ENCODE measurements at regions not wholly inside any gene's neighbourhood (a gene's known extent, or its start where the extent isn't known, plus 50 kb on each side); places are given as distances from the start of the nearest gene placed in this dataset.

GRCh38 chr17:33434841-33435240 is 141.7 kb upstream of the ASIC2 start:
- ATAC-seq (ENCODE audit: low read depth in 2 of 2): no peak
- H3K9me3 Mint-ChIP-seq: peaks cover 0 to 9% (median 3%) of the 10 kb centered on the region in 7 donors
- DNase-seq: no peak
- H3K4me3 Mint-ChIP-seq: no peak overlapping the region
- peaks cover 0 to 4% (median 0%) of the 10 kb centered on the region in 3 donors for H3K27me3 Mint-ChIP-seq
- H3K27ac Mint-ChIP-seq: no peak overlapping the region
- no peaks in the 10 kb centered on the region for H3K4me1 Mint-ChIP-seq
- no peaks in the 10 kb centered on the region for H3K36me3 Mint-ChIP-seq

DNA sequence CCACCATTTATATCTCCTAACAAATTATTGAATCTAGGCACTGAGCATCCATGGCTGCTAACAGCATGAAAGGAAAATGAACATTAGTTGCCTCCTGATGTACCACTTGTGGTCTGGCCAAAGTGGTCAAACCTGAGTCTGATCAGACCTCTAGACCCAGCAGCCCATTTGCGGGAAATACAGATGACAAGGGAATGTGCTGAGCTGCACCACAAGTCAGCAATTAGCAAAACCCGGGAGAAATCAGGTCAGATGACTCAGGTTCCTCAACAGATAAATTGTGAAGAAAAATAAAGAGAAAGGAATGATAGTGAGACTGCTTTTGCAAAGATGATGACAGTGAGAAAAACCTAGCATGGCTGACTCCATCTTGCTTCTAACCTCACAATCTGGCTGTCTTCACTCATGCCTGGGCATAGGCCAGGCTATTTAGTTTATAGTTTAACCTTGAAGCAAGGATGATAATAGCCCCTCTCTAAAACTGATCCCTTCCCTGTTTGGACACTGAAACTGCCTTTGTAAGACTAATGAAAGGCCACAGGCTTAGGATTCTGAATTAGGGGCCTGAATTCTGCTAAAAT is 142.7 kb upstream of the ASIC2 start:
- Mint-ChIP-seq H3K9me3 (peaks cover 0 to 9% (median 3%) of the 10 kb centered on the region in 7 donors), H3K4me1 (no peaks in the 10 kb centered on the region), H3K36me3 (no peaks in the 10 kb centered on the region), H3K27me3 (peaks cover 0 to 4% (median 0%) of the 10 kb centered on the region in 3 donors), H3K27ac (no peak overlapping the region), H3K4me3 (no peak overlapping the region)
- DNase-seq (no peak), ATAC-seq (ENCODE audit: low read depth in 2 of 2) (no peak)

- Mint-ChIP-seq H3K36me3 (no peaks in the 10 kb centered on the region), H3K4me3 (no peak overlapping the region), H3K4me1 (no peaks in the 10 kb centered on the region), H3K27me3 (peaks cover 0 to 4% (median 0%) of the 10 kb centered on the region in 3 donors), H3K27ac (no peak overlapping the region), H3K9me3 (peaks cover under 1 to 9% (median 3%) of the 10 kb centered on the region in 7 donors)
- ATAC-seq (ENCODE audit: low read depth in 2 of 2) (no peak), DNase-seq (no peak)
Observed at GRCh38 chr17:33436321-33436720, 143.2 kb upstream of the ASIC2 start.

- no peak for DNase-seq
- H3K4me3 Mint-ChIP-seq: no peak overlapping the region
- no peaks in the 10 kb centered on the region for H3K4me1 Mint-ChIP-seq
- H3K9me3 Mint-ChIP-seq: peaks cover 2 to 18% (median 4%) of the 10 kb centered on the region in 7 donors
- no peak overlapping the region for H3K27ac Mint-ChIP-seq
- H3K27me3 Mint-ChIP-seq: peaks cover 0 to 1% (median 0%) of the 10 kb centered on the region in 3 donors
- no peak for ATAC-seq (ENCODE audit: low read depth in 2 of 2)
- H3K36me3 Mint-ChIP-seq: peaks cover 0 to 2% of the 10 kb centered on the region in 2 donors
Observed at GRCh38 chr17:33438139-33438538, 145.0 kb upstream of the ASIC2 start.

DNA sequence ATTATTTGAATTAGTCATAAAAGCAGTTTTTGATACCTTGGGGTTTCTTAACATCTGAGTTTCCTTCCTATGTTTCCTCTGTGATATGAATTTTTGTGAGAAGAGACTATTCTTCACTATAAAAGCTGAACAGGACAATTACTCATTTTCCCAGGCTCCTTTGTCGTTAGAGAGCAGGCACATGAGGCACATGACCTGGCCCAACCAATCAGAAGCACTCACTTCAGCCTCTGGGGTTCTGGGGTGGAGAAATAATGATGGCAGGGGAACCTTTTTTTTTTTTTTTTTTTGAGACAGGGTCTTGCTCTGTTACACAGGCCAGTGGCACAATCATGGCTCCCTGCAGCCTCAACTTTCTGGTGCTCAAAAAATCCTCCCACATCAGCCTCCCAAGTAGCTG is 145.5 kb upstream of the ASIC2 start:
- Mint-ChIP-seq H3K27ac (no peak overlapping the region), H3K4me1 (no peaks in the 10 kb centered on the region), H3K27me3 (no peaks in the 10 kb centered on the region), H3K4me3 (no peak overlapping the region), H3K36me3 (peaks cover 0 to 3% of the 10 kb centered on the region in 2 donors), H3K9me3 (peaks cover 2 to 20% (median 4%) of the 10 kb centered on the region in 7 donors)
- ATAC-seq (ENCODE audit: low read depth in 2 of 2) (no peak), DNase-seq (no peak)

DNA sequence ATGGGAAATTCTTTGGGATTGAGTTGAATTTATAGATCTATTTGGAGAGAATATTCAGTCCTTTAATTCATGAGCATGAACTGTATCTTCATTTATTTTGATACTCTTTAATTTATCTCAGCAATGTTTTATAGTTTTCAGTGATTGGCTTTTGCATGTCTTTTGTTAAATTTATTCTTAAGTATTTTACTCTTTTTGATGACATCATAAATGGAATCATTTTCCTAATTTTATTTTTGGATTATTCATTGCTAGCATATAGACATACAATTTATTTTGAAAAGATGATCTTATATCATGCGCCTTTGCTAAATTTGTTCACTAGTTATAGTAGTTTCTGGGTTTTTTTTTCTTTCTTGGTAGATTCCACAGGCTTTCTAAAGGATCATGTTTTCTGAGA is 149.2 kb upstream of the ASIC2 start:
- Mint-ChIP-seq H3K4me1 (no peaks in the 10 kb centered on the region), H3K27ac (no peak overlapping the region), H3K27me3 (peaks cover 0 to 7% (median 3%) of the 10 kb centered on the region in 3 donors), H3K36me3 (peaks cover 0 to 3% of the 10 kb centered on the region in 2 donors), H3K9me3 (peaks cover 0 to 20% (median 5%) of the 10 kb centered on the region in 7 donors), H3K4me3 (no peak overlapping the region)
- ATAC-seq (ENCODE audit: low read depth in 2 of 2): no peak
- no peak for DNase-seq

- Mint-ChIP-seq H3K4me1 (no peaks in the 10 kb centered on the region), H3K36me3 (peaks cover 0 to 6% of the 10 kb centered on the region in 2 donors), H3K27me3 (peaks cover 0 to 7% (median 5%) of the 10 kb centered on the region in 3 donors), H3K9me3 (peaks cover 0 to 34% (median 6%) of the 10 kb centered on the region in 7 donors), H3K27ac (no peak overlapping the region), H3K4me3 (no peak overlapping the region)
- no peak for DNase-seq
- ATAC-seq (ENCODE audit: low read depth in 2 of 2): no peak
Observed at GRCh38 chr17:33444731-33445130, 151.6 kb upstream of the ASIC2 start.

GRCh38 chr17:33447090-33447489 is 154.0 kb upstream of the ASIC2 start:
- peaks cover 0 to 10% (median 7%) of the 10 kb centered on the region in 3 donors for H3K27me3 Mint-ChIP-seq

GRCh38 chr17:33451221-33451620 is 158.1 kb upstream of the ASIC2 start:
- peaks cover 2 to 13% (median 6%) of the 10 kb centered on the region in 7 donors for H3K9me3 Mint-ChIP-seq
- H3K27ac Mint-ChIP-seq: no peak overlapping the region
- H3K4me1 Mint-ChIP-seq: no peaks in the 10 kb centered on the region
- no peak for ATAC-seq (ENCODE audit: low read depth in 2 of 2)
- peaks cover 0 to 3% of the 10 kb centered on the region in 2 donors for H3K36me3 Mint-ChIP-seq
- no peak for DNase-seq
- no peak overlapping the region for H3K4me3 Mint-ChIP-seq
- peaks cover 0 to 11% (median 10%) of the 10 kb centered on the region in 3 donors for H3K27me3 Mint-ChIP-seq

More at GRCh38 chr17:33447090-33447489, 154.0 kb upstream of the ASIC2 start:
- Mint-ChIP-seq H3K36me3 (peaks cover 0 to 6% of the 10 kb centered on the region in 2 donors), H3K27ac (peak overlapping the region in 1 of 6 donors; percentile 2), H3K4me1 (no peaks in the 10 kb centered on the region), H3K9me3 (peaks cover 0 to 26% (median 9%) of the 10 kb centered on the region in 7 donors), H3K4me3 (no peak overlapping the region)
- DNase-seq (no peak), ATAC-seq (ENCODE audit: low read depth in 2 of 2) (no peak)

GRCh38 chr17:33457477-33457876 is 164.4 kb upstream of the ASIC2 start:
- Mint-ChIP-seq H3K36me3 (no peaks in the 10 kb centered on the region), H3K9me3 (peaks cover 0 to 11% (median 4%) of the 10 kb centered on the region in 7 donors), H3K4me3 (no peak overlapping the region), H3K4me1 (no peaks in the 10 kb centered on the region), H3K27me3 (peaks cover 10 to 28% (median 11%) of the 10 kb centered on the region in 3 donors), H3K27ac (no peak overlapping the region)
- ATAC-seq (ENCODE audit: low read depth in 2 of 2) (no peak), DNase-seq (no peak)

DNA sequence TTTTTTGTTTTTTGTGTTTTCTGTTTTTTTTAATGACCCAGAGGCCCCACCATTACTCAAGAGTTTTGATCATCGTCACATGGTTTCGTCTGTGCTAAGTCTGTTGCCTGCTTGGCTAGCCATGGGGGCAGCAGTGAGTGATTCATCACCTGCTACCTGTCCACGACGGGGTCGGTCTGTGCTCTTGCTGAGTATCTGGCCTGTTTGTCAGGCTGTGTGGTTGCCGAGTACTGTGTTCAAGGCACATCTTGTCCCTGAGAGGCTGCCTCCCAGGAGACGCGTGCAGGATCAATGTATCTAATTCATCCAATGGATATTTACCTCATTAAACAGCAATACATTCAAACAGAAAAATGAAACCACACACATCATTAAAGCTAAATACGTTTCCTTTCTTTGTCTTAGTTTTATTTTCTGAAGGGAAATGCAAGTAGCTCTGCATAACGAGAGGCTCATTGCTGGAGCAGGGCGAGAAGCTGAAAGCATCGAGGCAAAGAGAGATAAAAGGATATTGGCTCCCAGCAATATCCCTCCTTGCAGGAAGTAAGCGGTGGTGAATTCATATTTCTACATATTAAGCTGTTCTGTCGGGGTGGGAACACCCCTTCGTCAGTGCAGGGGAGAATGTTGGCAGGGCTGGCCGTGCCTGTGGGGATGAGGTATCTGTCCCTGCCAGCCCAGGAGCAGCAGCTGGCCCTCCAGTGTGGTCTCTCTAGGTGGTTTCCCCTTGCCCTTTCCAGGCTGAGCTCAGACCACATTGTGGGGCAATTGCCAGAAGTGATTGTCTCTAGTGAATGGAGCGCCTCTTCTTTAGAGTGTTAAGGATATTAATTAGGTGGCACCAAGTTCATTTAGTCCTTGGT is 166.2 kb upstream of the ASIC2 start:
- Mint-ChIP-seq H3K4me1 (no peaks in the 10 kb centered on the region), H3K27ac (no peak overlapping the region), H3K36me3 (no peaks in the 10 kb centered on the region), H3K9me3 (peaks cover 0 to 11% (median 4%) of the 10 kb centered on the region in 7 donors), H3K4me3 (no peak overlapping the region), H3K27me3 (peaks cover 10 to 22% (median 11%) of the 10 kb centered on the region in 3 donors)
- no peak for DNase-seq
- ATAC-seq (ENCODE audit: low read depth in 2 of 2): no peak

- Mint-ChIP-seq H3K4me1 (no peaks in the 10 kb centered on the region), H3K27me3 (peaks cover 10 to 20% (median 11%) of the 10 kb centered on the region in 3 donors), H3K36me3 (no peaks in the 10 kb centered on the region), H3K4me3 (no peak overlapping the region), H3K27ac (no peak overlapping the region), H3K9me3 (peaks cover 0 to 8% (median 4%) of the 10 kb centered on the region in 7 donors)
- no peak for DNase-seq
- no peak for ATAC-seq (ENCODE audit: low read depth in 2 of 2)
Observed at GRCh38 chr17:33460781-33461450, 167.8 kb upstream of the ASIC2 start.

- ATAC-seq (ENCODE audit: low read depth in 2 of 2) (no peak), DNase-seq (no peak)
- no peak overlapping the region for H3K4me3 Mint-ChIP-seq
- no peaks in the 10 kb centered on the region for H3K4me1 Mint-ChIP-seq
- H3K27me3 Mint-ChIP-seq: peaks cover 0 to 11% (median 6%) of the 10 kb centered on the region in 3 donors
- H3K9me3 Mint-ChIP-seq: peaks cover 4 to 12% (median 6%) of the 10 kb centered on the region in 7 donors
- H3K36me3 Mint-ChIP-seq: no peaks in the 10 kb centered on the region
- H3K27ac Mint-ChIP-seq: no peak overlapping the region
Observed at GRCh38 chr17:33463887-33464286, 170.8 kb upstream of the ASIC2 start.
